ENCODE measurements at regions not wholly inside any gene's neighbourhood (a gene's known extent, or its start where the extent isn't known, plus 50 kb on each side); places are given as distances from the start of the nearest gene placed in this dataset.

- DNase-seq = no peak
Measured at GRCh38 chr1:185574139-185574875, 159.9 kb upstream of the HMCN1 start.

GRCh38 chr1:185573677-185574076 is 160.5 kb upstream of the HMCN1 start:
- DNase-seq = no peak

GRCh38 chr1:185573162-185573561 is 161.0 kb upstream of the HMCN1 start:
- DNase-seq = no peak

- peak; percentile 28 to 36 for DNase-seq
Measured at GRCh38 chr1:185570962-185571361, 163.2 kb upstream of the HMCN1 start.

GRCh38 chr1:185568155-185569123 is 165.8 kb upstream of the HMCN1 start:
- DNase-seq = peak in 1 of 2 donors; percentile 65

- no peak for DNase-seq
Measured at GRCh38 chr1:185567440-185567839, 166.8 kb upstream of the HMCN1 start.

- peak; percentile 82 to 94 for DNase-seq
Measured at GRCh38 chr1:185566995-185567394, 167.2 kb upstream of the HMCN1 start.

GRCh38 chr1:185565302-185565701 is 168.9 kb upstream of the HMCN1 start:
- no peak for DNase-seq

GRCh38 chr1:185564816-185565215 is 169.4 kb upstream of the HMCN1 start:
- no peak for DNase-seq

GRCh38 chr1:185562461-185563359 is 171.5 kb upstream of the HMCN1 start:
- no peak for DNase-seq

- DNase-seq = peak; percentile 12 to 81
Measured at GRCh38 chr1:185561629-185562028, 172.6 kb upstream of the HMCN1 start.

GRCh38 chr1:185560760-185561159 is 173.4 kb upstream of the HMCN1 start:
- DNase-seq = peak; percentile 16 to 26

- DNase-seq = peak; percentile 86 to 87
Measured at GRCh38 chr1:185559684-185560331, 174.4 kb upstream of the HMCN1 start.

GRCh38 chr1:185559151-185559550 is 175.0 kb upstream of the HMCN1 start:
- no peak for DNase-seq

- DNase-seq = no peak
Measured at GRCh38 chr1:185556561-185556960, 177.6 kb upstream of the HMCN1 start.

- no peak for DNase-seq
Measured at GRCh38 chr1:185555743-185556142, 178.4 kb upstream of the HMCN1 start.

GRCh38 chr1:185551008-185551407 is 183.2 kb upstream of the HMCN1 start:
- peak in 1 of 2 donors; percentile 16 for DNase-seq

GRCh38 chr1:185549906-185550305 is 184.3 kb upstream of the HMCN1 start:
- DNase-seq = no peak

- DNase-seq = no peak
Measured at GRCh38 chr1:185546029-185546428, 188.2 kb upstream of the HMCN1 start.

- DNase-seq = no peak
Measured at GRCh38 chr1:185541871-185542301, 192.3 kb upstream of the HMCN1 start.

GRCh38 chr1:185540295-185540694 is 193.9 kb upstream of the HMCN1 start:
- no peak for DNase-seq

- DNase-seq = no peak
Measured at GRCh38 chr1:185539277-185539943, 194.8 kb upstream of the HMCN1 start.
